ENCODE measurements at regions not wholly inside any gene's neighbourhood (a gene's known extent, or its start where the extent isn't known, plus 50 kb on each side); places are given as distances from the start of the nearest gene placed in this dataset.

GRCh38 chr2:33785201-33786106 is 186.4 kb upstream of the FAM98A start:
- DNase-seq (ENCODE audit: low spot score), result no peak

DNA sequence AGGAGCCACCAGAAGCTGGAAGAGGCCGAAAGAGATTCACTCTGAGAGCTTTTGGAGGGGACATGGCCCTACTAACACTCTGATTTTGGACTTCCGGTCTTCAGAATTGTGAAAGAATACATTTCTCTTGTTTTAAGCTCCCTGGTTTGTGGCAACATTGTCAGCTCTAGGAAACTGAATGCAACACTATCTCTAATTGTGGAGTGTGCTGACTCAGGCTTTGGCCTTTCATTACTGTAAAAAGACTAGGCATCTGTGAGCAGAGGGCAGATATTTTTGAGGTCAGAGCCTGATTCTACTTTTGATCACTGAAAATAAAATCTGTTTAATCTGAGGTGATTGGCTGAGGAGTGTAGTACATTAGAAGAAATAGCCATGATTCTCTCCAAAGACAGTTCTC is 185.4 kb upstream of the FAM98A start:
- DNase-seq (ENCODE audit: low spot score), result no peak

GRCh38 chr2:33782395-33783230 is 183.5 kb upstream of the FAM98A start:
- no peak for DNase-seq (ENCODE audit: low spot score)

DNA sequence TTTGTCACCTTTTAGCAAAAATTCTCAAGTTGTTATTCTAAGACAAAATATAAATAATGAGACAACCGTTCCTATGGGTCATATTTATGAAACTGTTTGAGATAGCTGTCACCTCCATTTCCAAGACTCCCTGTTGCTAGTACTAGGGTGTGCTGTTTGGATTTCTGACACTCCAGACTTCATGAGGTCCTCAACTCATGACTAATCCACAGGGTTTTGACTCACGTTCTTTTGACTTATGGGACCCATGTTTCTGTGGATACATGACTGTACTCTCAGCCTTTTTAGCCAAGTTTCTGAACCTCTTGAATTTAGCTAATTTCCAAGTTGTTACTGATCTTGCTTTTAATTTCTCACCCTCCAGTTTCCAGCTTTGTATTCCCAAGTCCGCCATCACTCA is 178.7 kb upstream of the FAM98A start:
- no peak for DNase-seq (ENCODE audit: low spot score)

DNA sequence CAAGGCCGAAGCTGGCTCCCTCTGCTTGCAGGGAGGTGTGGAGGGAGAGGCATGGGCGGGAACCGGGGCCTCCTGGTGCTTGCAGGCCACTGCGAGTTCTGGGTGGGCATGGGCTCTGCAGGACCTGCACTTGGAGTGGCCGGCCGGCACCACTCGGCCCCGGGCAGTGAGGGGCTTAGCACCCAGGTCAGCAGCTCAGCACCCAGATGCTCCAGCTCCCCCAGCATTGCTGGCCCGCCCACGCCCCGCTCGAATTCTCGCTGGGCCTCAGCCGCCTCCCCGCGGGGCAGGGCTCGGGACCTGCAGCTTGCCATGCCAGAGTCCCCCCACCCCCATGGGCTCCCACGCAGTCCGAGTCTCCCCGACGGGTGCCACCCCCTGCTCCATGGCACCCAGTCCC is 176.2 kb upstream of the FAM98A start:
- no peak for DNase-seq (ENCODE audit: low spot score)

GRCh38 chr2:33770023-33770422 is 170.9 kb upstream of the FAM98A start:
- DNase-seq (ENCODE audit: low spot score), result no peak

DNA sequence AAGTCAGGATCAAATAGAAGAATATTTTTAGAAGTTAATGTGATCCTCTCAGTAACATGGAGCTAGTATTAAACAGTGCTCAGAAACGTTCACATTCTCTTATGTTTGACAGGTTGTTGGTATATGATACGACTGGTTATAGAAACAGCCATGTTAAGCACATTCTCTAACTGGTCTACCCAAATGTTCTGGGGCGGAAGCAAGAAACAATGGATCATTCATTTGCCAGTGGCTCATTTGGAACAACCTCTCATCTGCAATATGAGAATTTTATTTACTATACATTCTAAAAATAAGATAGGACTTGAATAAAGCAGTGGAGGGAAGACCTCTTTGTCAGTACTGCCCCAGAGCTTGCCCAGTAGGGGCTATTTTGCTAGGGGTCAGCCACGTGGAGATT is 167.1 kb upstream of the FAM98A start:
- no peak for DNase-seq (ENCODE audit: low spot score)

DNA sequence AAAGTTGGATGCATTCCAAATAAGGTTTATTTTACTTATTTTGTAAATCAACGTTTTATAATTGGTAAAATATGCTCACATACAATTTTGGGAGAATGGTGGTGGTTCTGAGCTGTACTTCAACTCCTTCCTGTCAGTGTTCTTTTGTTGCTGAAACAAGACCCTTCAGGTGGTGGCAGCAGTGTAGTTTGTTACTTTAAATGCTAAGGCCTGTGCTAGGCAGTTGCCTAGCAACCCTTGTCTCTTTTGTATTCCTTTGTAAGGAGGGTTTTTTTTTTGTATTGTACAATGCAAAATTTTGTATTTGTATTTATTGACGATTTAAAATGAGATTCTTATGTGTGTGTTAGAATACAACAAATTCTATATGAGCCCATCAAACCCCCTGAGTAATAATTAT is 166.0 kb upstream of the FAM98A start:
- no peak for DNase-seq (ENCODE audit: low spot score)

DNA sequence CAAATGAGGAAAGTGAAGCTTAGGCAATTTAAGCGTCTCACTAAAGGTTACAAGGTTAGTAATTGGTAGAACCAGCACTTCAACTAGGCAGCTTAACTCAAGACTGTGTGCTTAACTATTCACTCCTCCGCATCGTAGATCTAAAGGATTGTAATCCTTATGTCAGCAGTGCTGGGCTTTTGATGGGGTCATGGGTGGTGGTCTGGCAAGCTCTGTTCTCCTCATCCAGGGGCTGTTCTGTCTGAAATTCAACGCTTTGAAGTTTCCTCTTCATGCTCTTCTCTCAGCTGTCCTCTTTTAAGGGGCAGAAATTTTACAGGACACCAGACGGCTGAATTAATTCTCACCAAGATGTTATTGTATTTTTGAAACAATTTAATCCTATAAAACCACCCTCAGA is 165.5 kb upstream of the FAM98A start:
- no peak for DNase-seq (ENCODE audit: low spot score)

DNA sequence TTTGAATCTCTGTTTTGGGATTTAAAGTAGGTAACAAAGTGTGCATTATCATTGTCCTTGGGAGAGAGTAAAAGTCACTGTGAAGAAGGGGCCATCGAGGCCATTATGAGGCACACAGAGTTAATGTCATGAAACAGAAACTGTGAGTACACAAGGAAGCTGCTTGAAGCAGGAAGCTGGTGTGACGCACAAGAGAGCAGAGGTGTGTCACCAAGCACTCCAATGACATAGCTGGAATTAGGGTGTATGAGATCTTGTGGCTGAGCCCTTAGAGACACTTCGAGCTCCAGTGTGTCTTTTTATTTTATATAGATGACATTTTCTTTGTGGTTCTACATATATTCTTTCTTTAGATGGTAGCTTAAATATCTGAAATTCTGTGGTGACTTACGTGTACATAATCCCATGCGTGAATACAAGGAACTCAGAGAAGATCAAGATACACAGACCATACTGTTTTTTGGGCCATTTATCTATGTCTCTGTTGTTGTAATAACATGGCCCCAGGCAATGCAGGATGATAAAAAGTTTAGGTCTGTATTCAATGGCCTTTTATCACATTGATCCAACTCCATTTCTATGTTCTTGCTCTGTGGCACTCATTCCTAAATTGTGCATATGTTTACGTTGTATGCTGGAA is 164.7 kb upstream of the FAM98A start:
- no peak for DNase-seq (ENCODE audit: low spot score)

- DNase-seq (ENCODE audit: low spot score), result no peak
Observed at GRCh38 chr2:33762636-33763035, 163.5 kb upstream of the FAM98A start.

DNA sequence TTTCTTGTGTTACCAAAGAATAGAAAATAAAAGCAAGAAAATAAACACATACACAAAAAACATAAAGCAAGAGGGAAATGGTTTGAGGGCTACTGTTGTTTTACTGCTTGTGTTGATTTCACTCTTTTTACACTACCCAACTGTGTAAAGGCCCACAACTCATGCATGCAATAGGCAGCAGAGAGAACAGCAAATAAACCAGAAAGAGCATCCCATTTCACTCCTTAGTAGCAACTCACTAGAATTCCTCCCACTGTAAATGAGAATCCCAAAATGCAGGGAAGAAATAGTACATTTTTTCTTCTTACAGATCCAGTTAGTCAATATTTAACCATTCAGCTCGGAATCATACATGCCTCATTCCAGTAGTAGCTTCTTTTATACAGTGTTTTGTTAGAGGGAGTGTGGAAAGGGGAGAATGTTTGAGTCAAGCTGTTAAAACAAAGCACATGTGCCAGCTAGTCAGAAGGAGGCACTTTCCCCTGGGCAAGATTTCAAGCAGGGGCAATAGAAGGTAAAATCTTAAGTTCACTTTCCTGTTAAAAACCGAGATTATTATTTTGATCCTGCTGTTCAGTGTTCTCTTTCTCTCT is 147.2 kb upstream of the FAM98A start:
- no peak for DNase-seq (ENCODE audit: low spot score)

GRCh38 chr2:33735096-33735495 is 136.0 kb upstream of the FAM98A start:
- no peak for DNase-seq (ENCODE audit: low spot score)

GRCh38 chr2:33730804-33731203 is 131.7 kb upstream of the FAM98A start:
- no peak for DNase-seq (ENCODE audit: low spot score)

DNA sequence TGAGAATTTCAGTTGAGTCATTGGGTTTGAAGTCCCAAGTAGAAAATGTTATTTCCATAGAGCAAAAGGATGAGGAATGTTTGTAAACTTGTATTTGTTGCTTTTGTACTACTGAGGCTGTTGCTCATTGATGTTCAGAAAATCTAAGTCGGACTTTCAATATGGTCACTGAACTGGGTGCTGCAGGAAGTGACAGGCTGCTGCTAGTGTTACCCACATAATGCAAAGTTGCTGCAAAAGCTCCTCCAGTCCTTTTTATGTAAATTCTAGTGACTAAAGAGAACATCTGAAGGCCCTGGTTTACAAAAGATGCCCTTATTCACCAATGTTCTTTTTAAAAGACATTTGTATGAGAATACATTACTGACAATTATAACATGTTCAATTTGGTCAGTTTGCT is 131.1 kb upstream of the FAM98A start:
- DNase-seq (ENCODE audit: low spot score), result no peak

DNA sequence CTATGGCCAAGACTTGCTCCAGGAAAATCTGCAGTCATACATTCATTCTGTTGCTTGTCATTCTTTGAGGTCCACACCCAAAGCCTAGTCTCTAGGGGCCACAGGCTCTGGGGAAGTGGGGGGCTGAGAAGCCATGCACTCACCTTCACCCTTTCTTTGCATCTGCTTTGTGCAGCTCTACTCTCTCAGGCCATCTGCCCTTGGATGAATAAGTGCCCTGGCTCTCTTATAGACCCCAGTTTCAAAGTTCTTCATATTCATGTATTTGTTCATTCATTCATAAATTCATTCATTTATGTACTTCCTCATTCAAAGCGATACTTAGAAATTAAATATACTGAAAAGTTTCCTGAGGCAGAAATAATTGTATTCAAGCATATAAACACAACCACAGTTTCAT is 130.3 kb upstream of the FAM98A start:
- no peak for DNase-seq (ENCODE audit: low spot score)

- DNase-seq (ENCODE audit: low spot score), result no peak
Observed at GRCh38 chr2:33728106-33728505, 129.0 kb upstream of the FAM98A start.

- DNase-seq (ENCODE audit: low spot score), result no peak
Observed at GRCh38 chr2:33727361-33728032, 128.4 kb upstream of the FAM98A start.

- no peak for DNase-seq (ENCODE audit: low spot score)
Observed at GRCh38 chr2:33726415-33726814, 127.3 kb upstream of the FAM98A start.

DNA sequence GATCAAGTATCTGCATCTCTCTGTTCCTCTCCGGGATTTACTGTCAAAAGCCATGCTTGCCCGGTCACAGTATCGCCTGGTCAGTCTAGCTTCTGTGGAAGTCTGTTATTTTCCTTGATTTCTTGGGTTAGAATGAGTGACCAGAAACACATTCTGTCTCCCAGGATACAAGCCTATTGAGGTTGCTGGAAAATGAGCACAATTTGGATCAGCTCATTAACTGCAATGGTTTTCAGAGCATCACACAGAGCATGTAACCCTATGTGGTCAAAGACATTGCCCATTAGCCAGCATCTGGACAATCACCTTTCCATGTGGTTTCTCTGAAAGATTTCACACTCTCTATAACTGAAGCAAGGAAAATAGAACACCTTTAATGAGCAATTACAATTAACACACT is 124.2 kb upstream of the FAM98A start:
- no peak for DNase-seq (ENCODE audit: low spot score)

DNA sequence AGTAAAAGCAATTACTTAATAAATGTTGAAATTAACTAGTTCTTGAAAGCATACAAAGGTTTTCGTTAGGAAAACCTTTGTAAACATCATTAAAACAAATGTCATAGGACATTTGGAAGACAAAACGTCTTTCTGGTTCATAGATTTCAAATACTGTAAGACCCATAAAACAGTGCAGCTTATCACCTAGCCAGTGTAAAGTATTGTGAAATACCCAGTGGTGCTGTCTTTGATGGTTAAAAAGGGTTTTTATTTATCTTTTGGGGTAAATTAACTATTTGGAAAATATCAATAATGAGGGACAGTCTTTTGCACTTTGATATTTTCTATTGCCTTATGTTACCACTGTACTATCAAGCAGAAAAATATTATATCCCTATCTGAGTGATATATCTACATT is 120.0 kb upstream of the FAM98A start:
- DNase-seq (ENCODE audit: low spot score), result no peak

- DNase-seq (ENCODE audit: low spot score), result no peak
Observed at GRCh38 chr2:33712674-33713073, 113.6 kb upstream of the FAM98A start.

Measured in A172 (cell line).